Fibroblast of lung (primary cell): ENCODE measurements at regions not wholly inside any gene's neighbourhood (a gene's known extent, or its start where the extent isn't known, plus 50 kb on each side); places are given as distances from the start of the nearest gene placed in this dataset.

Source experiments
- DNase-seq, 2 donors: peaks; one replicate each; pipeline versions ENCODE4 v3.0.0 to v3.0.0-alpha.2; 2010; ENCODE audit warnings: low read depth in 2 of 2
- H2AFZ ChIP-seq: 2 replicates; pipeline ENCODE4 v1.5.1; 2012; ENCODE audit warnings: low read length, control low read depth, inconsistent platforms
- H3K27ac ChIP-seq: 2 replicates; pipeline ENCODE4 v1.5.1; 2011; ENCODE audit warnings: low read length, control low read depth; ENCODE audit not compliant: insufficient read depth
- H3K27me3 ChIP-seq: 2 replicates; pipeline ENCODE4 v1.5.1; 2011; ENCODE audit warnings: mild to moderate bottlenecking, low read length; ENCODE audit not compliant: control insufficient read depth, insufficient read depth
- H3K36me3 ChIP-seq: 2 replicates; pipeline ENCODE4 v1.5.1; 2011; ENCODE audit warnings: low read length; ENCODE audit not compliant: control insufficient read depth, insufficient read depth
- H3K4me1 ChIP-seq: 2 replicates; pipeline ENCODE4 v1.5.1; 2011; ENCODE audit warnings: low read length; ENCODE audit not compliant: control insufficient read depth, insufficient read depth; ENCODE audit errors: extremely low read depth
- H3K4me2 ChIP-seq: 2 replicates; pipeline ENCODE4 v1.5.1; 2011; ENCODE audit warnings: low read length, control low read depth; ENCODE audit not compliant: insufficient read depth; ENCODE audit errors: extremely low read depth
- H3K4me3 ChIP-seq, 4 experiments: fragments of 200-600 bp in 1 of 4; sonication (generic) in 1 of 4; replicated peaks in 1 of 4; 2 replicates each; pipeline ENCODE4 v1.5.1; 2011 to 2016; ENCODE audit warnings: low read length in 4 of 4, low read depth in 3 of 4, mild to moderate bottlenecking in 3 of 4, control low read depth in 2 of 4, inconsistent platforms in 1 of 4, mixed read lengths in 1 of 4; ENCODE audit not compliant: insufficient read depth in 1 of 4; ENCODE audit errors: control extremely low read depth in 1 of 4
- H3K79me2 ChIP-seq: 2 replicates; pipeline ENCODE4 v1.5.1; 2012; ENCODE audit warnings: mild to moderate bottlenecking, low read length, inconsistent platforms; ENCODE audit not compliant: control insufficient read depth, insufficient read depth
- H3K9ac ChIP-seq: 2 replicates; pipeline ENCODE4 v1.5.1; 2011; ENCODE audit warnings: mild to moderate bottlenecking, low read length, control low read depth; ENCODE audit not compliant: insufficient read depth
- H3K9me3 ChIP-seq: 2 replicates; pipeline ENCODE4 v1.5.1; 2012; ENCODE audit warnings: low read depth, low read length; ENCODE audit not compliant: control insufficient read depth, insufficient read depth
- H4K20me1 ChIP-seq: 2 replicates; pipeline ENCODE4 v1.5.1; 2011; ENCODE audit warnings: low read length; ENCODE audit not compliant: control insufficient read depth, insufficient read depth; ENCODE audit errors: extremely low read depth
- EZH2 ChIP-seq: IDR thresholded peaks from 2 replicates; pipeline ENCODE4 v1.5.1; 2012; ENCODE audit warnings: low read length, control low read depth, mild to moderate bottlenecking; ENCODE audit errors: missing control alignments
- TF ChIP-seq, protein P1 (sequence below), 2 donors: IDR thresholded peaks in 1 of 2; conservative IDR thresholded peaks in 1 of 2; 1 replicate in 1 of 2; 2 replicates in 1 of 2; pipeline ENCODE4 v1.5.1; 2011 to 2012; ENCODE audit warnings: low read length in 2 of 2, control low read depth in 1 of 2, inconsistent platforms in 1 of 2, low read depth in 1 of 2, mild to moderate bottlenecking in 1 of 2

DNA sequence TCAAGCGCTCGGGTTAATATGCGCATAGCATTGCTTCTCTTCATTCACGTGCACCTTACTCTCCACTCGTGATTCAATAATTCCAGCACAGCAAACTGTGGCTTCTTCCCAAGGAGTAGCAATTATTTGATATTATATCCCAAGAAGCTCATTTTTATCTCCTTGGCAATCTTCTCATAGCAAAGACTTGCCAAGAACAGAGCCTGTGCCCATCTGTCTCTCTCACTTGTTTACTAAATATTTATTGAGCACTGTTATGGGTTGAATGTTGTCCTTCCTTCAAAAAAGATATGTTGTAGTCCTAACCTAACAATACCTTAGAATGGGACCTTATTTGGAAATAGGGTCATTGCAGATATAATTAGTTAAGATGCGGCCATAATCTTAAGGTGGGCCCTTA is 233.7 kb downstream of the TFCP2L1 start:
- H3K27me3 ChIP-seq: peaks cover 3% of the 10 kb centered on the region
- H3K9me3 ChIP-seq: no peaks in the 10 kb centered on the region
- no peak overlapping the region for H3K4me2 ChIP-seq
- H2AFZ ChIP-seq: no peak overlapping the region
- no peak overlapping the region for H3K9ac ChIP-seq
- no peaks in the 10 kb centered on the region for H4K20me1 ChIP-seq
- H3K4me1 ChIP-seq: no peaks in the 10 kb centered on the region
- no peaks in the 10 kb centered on the region for H3K36me3 ChIP-seq
- DNase-seq: no peak
- TF ChIP-seq, protein P1, sequence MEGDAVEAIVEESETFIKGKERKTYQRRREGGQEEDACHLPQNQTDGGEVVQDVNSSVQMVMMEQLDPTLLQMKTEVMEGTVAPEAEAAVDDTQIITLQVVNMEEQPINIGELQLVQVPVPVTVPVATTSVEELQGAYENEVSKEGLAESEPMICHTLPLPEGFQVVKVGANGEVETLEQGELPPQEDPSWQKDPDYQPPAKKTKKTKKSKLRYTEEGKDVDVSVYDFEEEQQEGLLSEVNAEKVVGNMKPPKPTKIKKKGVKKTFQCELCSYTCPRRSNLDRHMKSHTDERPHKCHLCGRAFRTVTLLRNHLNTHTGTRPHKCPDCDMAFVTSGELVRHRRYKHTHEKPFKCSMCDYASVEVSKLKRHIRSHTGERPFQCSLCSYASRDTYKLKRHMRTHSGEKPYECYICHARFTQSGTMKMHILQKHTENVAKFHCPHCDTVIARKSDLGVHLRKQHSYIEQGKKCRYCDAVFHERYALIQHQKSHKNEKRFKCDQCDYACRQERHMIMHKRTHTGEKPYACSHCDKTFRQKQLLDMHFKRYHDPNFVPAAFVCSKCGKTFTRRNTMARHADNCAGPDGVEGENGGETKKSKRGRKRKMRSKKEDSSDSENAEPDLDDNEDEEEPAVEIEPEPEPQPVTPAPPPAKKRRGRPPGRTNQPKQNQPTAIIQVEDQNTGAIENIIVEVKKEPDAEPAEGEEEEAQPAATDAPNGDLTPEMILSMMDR (conservative IDR thresholded peaks at IDR 0.05 in 1 of 2, IDR thresholded peaks at IDR 0.05 in 1 of 2; ENCODE audit: low read depth in 1 of 2, low read length in 2 of 2): no peak
- no peak for TF ChIP-seq EZH2
- H3K27ac ChIP-seq: no peak overlapping the region
- no peaks in the 10 kb centered on the region for H3K79me2 ChIP-seq
- H3K4me3 ChIP-seq: no peak overlapping the region

- no peaks in the 10 kb centered on the region for H3K36me3 ChIP-seq
- H3K4me1 ChIP-seq: no peaks in the 10 kb centered on the region
- no peaks in the 10 kb centered on the region for H4K20me1 ChIP-seq
- H3K4me3 ChIP-seq: no peak overlapping the region
- no peaks in the 10 kb centered on the region for H3K9me3 ChIP-seq
- DNase-seq: no peak
- H3K27me3 ChIP-seq: peaks cover 3% of the 10 kb centered on the region
- H3K4me2 ChIP-seq: no peak overlapping the region
- H3K79me2 ChIP-seq: no peaks in the 10 kb centered on the region
- no peak overlapping the region for H3K27ac ChIP-seq
- TF ChIP-seq EZH2: no peak
- TF ChIP-seq, protein P1 (conservative IDR thresholded peaks at IDR 0.05 in 1 of 2, IDR thresholded peaks at IDR 0.05 in 1 of 2; ENCODE audit: low read depth in 1 of 2, low read length in 2 of 2): no peak
- H3K9ac ChIP-seq: no peak overlapping the region
- no peak overlapping the region for H2AFZ ChIP-seq
Measured at GRCh38 chr2:121052023-121052422, 233.0 kb downstream of the TFCP2L1 start.

- Histone ChIP-seq H3K4me2 (no peak overlapping the region), H3K36me3 (no peaks in the 10 kb centered on the region), H3K9ac (no peak overlapping the region), H2AFZ (no peak overlapping the region), H4K20me1 (no peaks in the 10 kb centered on the region), H3K4me3 (no peak overlapping the region), H3K79me2 (no peaks in the 10 kb centered on the region), H3K4me1 (no peaks in the 10 kb centered on the region), H3K9me3 (no peaks in the 10 kb centered on the region), H3K27me3 (peaks cover 3% of the 10 kb centered on the region), H3K27ac (no peak overlapping the region)
- DNase-seq: no peak
- TF ChIP-seq EZH2: no peak
- TF ChIP-seq, protein P1 (conservative IDR thresholded peaks at IDR 0.05 in 1 of 2, IDR thresholded peaks at IDR 0.05 in 1 of 2; ENCODE audit: low read depth in 1 of 2, low read length in 2 of 2): no peak
Measured at GRCh38 chr2:121052521-121052920, 232.5 kb downstream of the TFCP2L1 start.
